Esophagus squamous epithelium (tissue), 4 donors: ENCODE measurements at regions not wholly inside any gene's neighbourhood (a gene's known extent, or its start where the extent isn't known, plus 50 kb on each side); places are given as distances from the start of the nearest gene placed in this dataset.

ENCODE experiments used
- POLR2A ChIP-seq, 4 donors: fragments of 450-650 bp; IDR thresholded peaks; one replicate each; pipeline ENCODE4 v1.6.1; 2017; ENCODE audit warnings: antibody characterized with exemption in 4 of 4, mild to moderate bottlenecking in 4 of 4, moderate library complexity in 3 of 4
- TF ChIP-seq, protein P1 (sequence below), 6 experiments: fragments of 450-650 bp in 4 of 6; fragments of 200-600 bp in 2 of 6; sonication (generic) in 2 of 6; IDR thresholded peaks; one replicate each; pipeline ENCODE4 v1.5.1; 2016 to 2019; ENCODE audit warnings: antibody characterized with exemption in 6 of 6, mild to moderate bottlenecking in 4 of 6, moderate library complexity in 4 of 6

DNA sequence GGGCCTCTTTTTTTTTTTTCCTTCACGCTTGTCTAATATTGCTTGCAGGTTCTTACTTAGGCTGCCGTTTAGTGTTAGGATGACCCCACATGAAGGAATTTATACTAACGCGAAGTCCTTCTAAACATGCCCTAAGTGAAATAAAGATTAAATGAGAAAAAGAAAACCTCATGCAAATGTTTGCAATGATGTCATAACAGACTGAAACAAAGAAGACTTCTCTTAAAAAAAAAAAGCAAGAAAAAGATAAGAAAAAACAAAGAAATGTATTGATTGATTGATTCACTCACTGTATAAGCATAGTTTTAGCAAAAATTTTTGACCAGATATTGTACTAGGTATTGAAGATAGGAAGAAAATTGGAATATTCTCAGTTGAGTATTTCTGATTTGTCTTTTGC is 418.2 kb downstream of the IRS2 start:
- TF ChIP-seq, protein P1, sequence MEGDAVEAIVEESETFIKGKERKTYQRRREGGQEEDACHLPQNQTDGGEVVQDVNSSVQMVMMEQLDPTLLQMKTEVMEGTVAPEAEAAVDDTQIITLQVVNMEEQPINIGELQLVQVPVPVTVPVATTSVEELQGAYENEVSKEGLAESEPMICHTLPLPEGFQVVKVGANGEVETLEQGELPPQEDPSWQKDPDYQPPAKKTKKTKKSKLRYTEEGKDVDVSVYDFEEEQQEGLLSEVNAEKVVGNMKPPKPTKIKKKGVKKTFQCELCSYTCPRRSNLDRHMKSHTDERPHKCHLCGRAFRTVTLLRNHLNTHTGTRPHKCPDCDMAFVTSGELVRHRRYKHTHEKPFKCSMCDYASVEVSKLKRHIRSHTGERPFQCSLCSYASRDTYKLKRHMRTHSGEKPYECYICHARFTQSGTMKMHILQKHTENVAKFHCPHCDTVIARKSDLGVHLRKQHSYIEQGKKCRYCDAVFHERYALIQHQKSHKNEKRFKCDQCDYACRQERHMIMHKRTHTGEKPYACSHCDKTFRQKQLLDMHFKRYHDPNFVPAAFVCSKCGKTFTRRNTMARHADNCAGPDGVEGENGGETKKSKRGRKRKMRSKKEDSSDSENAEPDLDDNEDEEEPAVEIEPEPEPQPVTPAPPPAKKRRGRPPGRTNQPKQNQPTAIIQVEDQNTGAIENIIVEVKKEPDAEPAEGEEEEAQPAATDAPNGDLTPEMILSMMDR (IDR thresholded peaks at IDR 0.05): no peak
- TF ChIP-seq POLR2A (IDR thresholded peaks at IDR 0.05): no peak
